MCF 10A (cell line): ENCODE measurements at regions not wholly inside any gene's neighbourhood (a gene's known extent, or its start where the extent isn't known, plus 50 kb on each side); places are given as distances from the start of the nearest gene placed in this dataset.

Experiments
- BruUV-seq: library from RNA; stranded (reverse); fragments of 400-500 nt; replicated peaks from 2 replicates; lab custom pipeline; 2021; lab: Mats Ljungman, UMichigan
- CTCF ChIA-PET: fragments of 300-600 bp; sonication (Branson Sonifier 250); formaldehyde crosslinking; extraction: SDS; loops from one replicate; lab custom pipeline; 2021; ENCODE audit warnings: antibody characterized with exemption, inconsistent platforms; lab: Yijun Ruan, JAX
- POLR2A ChIA-PET: fragments of 300-600, 350-650 bp; sonication (Branson Sonifier 250); formaldehyde crosslinking; extraction: SDS; loops from one replicate; lab custom pipeline; 2020; ENCODE audit warnings: antibody characterized with exemption, inconsistent platforms; lab: Yijun Ruan, JAX
- DNase-seq: peaks from one replicate; pipeline ENCODE4 v3.0.0-alpha.2; 2018; ENCODE audit not compliant: unreplicated experiment
- H3K27ac Mint-ChIP-seq: one replicate; pipeline ENCODE4 v1.8.0; 2022; ENCODE audit warnings: mild to moderate bottlenecking, low read depth, mixed read lengths; ENCODE audit not compliant: unreplicated experiment
- H3K27me3 Mint-ChIP-seq: one replicate; pipeline ENCODE4 v1.8.0; 2022; ENCODE audit warnings: mixed read lengths; ENCODE audit not compliant: insufficient read depth, unreplicated experiment
- H3K36me3 Mint-ChIP-seq: one replicate; pipeline ENCODE4 v1.8.0; 2022; ENCODE audit warnings: mild to moderate bottlenecking, moderate library complexity, mixed read lengths; ENCODE audit not compliant: insufficient read depth, unreplicated experiment
- H3K4me1 Mint-ChIP-seq: one replicate; pipeline ENCODE4 v1.8.0; 2022; ENCODE audit warnings: mixed read lengths; ENCODE audit not compliant: insufficient read depth, unreplicated experiment
- H3K4me3 Mint-ChIP-seq: one replicate; pipeline ENCODE4 v1.8.0; 2022; ENCODE audit warnings: mild to moderate bottlenecking, moderate library complexity, mixed read lengths; ENCODE audit not compliant: unreplicated experiment
- H3K9me3 Mint-ChIP-seq: one replicate; pipeline ENCODE4 v1.8.0; 2022; ENCODE audit warnings: mixed read lengths; ENCODE audit not compliant: unreplicated experiment
- intact Hi-C: fragments of 100-400 bp; cut with micrococcal nuclease; formaldehyde crosslinking; loops from 2 replicates; pipeline ENCODE4 v1.14.1; 2022
- TF ChIP-seq, protein P1 (sequence below): fragments of 200-600 bp; IDR thresholded peaks from one replicate; pipeline ENCODE4 v1.8.0; 2022; ENCODE audit warnings: antibody characterized with exemption, mild to moderate bottlenecking; ENCODE audit not compliant: unreplicated experiment

- Mint-ChIP-seq H3K4me1 (no peaks in the 10 kb centered on the region), H3K4me3 (no peak overlapping the region), H3K27me3 (no peaks in the 10 kb centered on the region), H3K9me3 (no peaks in the 10 kb centered on the region), H3K36me3 (no peaks in the 10 kb centered on the region), H3K27ac (no peak overlapping the region)
- BruUV-seq: no TSS peak
- POLR2A ChIA-PET: no interaction called here
- no peak for DNase-seq
- intact Hi-C loops: no loop called here
- CTCF ChIA-PET: interaction anchor here (0.6 to 1.0 kb wide), 2 partner anchors 90 to 989 kb away, joined by 3 to 4 read pairs; no protein-coding TSS in a partner anchor
- TF ChIP-seq, protein P1, sequence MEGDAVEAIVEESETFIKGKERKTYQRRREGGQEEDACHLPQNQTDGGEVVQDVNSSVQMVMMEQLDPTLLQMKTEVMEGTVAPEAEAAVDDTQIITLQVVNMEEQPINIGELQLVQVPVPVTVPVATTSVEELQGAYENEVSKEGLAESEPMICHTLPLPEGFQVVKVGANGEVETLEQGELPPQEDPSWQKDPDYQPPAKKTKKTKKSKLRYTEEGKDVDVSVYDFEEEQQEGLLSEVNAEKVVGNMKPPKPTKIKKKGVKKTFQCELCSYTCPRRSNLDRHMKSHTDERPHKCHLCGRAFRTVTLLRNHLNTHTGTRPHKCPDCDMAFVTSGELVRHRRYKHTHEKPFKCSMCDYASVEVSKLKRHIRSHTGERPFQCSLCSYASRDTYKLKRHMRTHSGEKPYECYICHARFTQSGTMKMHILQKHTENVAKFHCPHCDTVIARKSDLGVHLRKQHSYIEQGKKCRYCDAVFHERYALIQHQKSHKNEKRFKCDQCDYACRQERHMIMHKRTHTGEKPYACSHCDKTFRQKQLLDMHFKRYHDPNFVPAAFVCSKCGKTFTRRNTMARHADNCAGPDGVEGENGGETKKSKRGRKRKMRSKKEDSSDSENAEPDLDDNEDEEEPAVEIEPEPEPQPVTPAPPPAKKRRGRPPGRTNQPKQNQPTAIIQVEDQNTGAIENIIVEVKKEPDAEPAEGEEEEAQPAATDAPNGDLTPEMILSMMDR: no peak
Observed at GRCh38 chr5:143877196-143877595, 65.2 kb downstream of the HMHB1 start.

GRCh38 chr5:143878430-143878829 is 66.5 kb downstream of the HMHB1 start:
- POLR2A ChIA-PET: no interaction called here
- H3K4me3 Mint-ChIP-seq: no peak overlapping the region
- H3K4me1 Mint-ChIP-seq: no peaks in the 10 kb centered on the region
- no peaks in the 10 kb centered on the region for H3K36me3 Mint-ChIP-seq
- H3K27me3 Mint-ChIP-seq: no peaks in the 10 kb centered on the region
- no peak for DNase-seq
- no peak overlapping the region for H3K27ac Mint-ChIP-seq
- CTCF ChIA-PET: no interaction called here
- TF ChIP-seq, protein P1: no peak
- no TSS peak for BruUV-seq
- intact Hi-C loops: no loop called here
- H3K9me3 Mint-ChIP-seq: no peaks in the 10 kb centered on the region

DNA sequence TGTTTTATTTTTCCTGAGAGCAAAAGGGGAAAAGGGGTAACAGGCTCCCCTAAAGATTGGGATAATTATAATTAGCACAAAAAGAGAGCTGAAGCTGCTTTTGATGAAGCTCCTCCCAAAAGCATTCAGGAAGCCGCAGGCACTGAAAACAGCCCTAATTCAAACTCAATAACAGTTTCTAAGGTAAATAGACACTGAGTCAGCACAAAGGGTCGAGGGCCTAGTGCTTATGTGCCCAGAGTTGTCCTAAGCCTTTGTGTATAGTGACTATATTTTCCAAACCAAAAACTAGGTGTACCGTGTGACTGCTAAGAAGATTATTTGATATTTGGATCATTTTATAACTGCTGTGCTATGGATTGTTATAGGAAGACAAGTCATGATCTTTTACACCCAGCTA is 67.7 kb downstream of the HMHB1 start:
- no TSS peak for BruUV-seq
- H3K36me3 Mint-ChIP-seq: no peaks in the 10 kb centered on the region
- no peak overlapping the region for H3K4me3 Mint-ChIP-seq
- no peaks in the 10 kb centered on the region for H3K4me1 Mint-ChIP-seq
- intact Hi-C loops: no loop called here
- no peak for DNase-seq
- CTCF ChIA-PET: interaction anchor here (1.0 kb wide), 1 partner anchor 14 kb away, joined by 4 read pairs; no protein-coding TSS in a partner anchor
- TF ChIP-seq, protein P1: no peak
- H3K9me3 Mint-ChIP-seq: no peaks in the 10 kb centered on the region
- POLR2A ChIA-PET: no interaction called here
- no peaks in the 10 kb centered on the region for H3K27me3 Mint-ChIP-seq
- H3K27ac Mint-ChIP-seq: no peak overlapping the region

GRCh38 chr5:143880178-143880577 is 68.2 kb downstream of the HMHB1 start:
- TF ChIP-seq, protein P1: no peak
- Mint-ChIP-seq H3K4me3 (no peak overlapping the region), H3K27me3 (no peaks in the 10 kb centered on the region), H3K4me1 (no peaks in the 10 kb centered on the region), H3K9me3 (no peaks in the 10 kb centered on the region), H3K36me3 (no peaks in the 10 kb centered on the region), H3K27ac (no peak overlapping the region)
- CTCF ChIA-PET: interaction anchor here (0.6 to 1.0 kb wide), 3 partner anchors 10 to 86 kb away, joined by 3 to 4 read pairs (median 3); no protein-coding TSS in a partner anchor
- BruUV-seq: no TSS peak
- POLR2A ChIA-PET: no interaction called here
- intact Hi-C loops: no loop called here
- DNase-seq: no peak
